ENCODE measurements at regions not wholly inside any gene's neighbourhood (a gene's known extent, or its start where the extent isn't known, plus 50 kb on each side); places are given as distances from the start of the nearest gene placed in this dataset.

DNA sequence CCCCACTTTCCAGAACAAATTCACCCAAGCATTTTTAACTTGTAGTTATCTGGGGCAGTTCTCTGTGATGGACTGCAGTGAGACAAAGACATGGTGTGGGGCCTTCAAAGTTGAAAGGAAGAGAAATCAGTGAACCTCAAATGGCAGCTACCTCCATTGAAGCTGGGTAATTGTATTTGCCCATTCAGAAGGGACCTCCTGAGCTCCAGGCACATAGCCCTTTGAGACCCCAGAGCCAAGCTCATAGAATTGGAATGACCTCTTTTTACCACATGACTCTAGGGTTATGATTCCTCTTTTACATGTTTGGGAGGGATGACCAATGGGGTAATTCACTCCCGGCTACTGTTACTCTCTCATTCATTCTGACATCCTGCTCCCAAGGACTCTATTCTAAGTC lies 368.4 kb upstream of the ITGA1 start:
- no peak for DNase-seq

DNA sequence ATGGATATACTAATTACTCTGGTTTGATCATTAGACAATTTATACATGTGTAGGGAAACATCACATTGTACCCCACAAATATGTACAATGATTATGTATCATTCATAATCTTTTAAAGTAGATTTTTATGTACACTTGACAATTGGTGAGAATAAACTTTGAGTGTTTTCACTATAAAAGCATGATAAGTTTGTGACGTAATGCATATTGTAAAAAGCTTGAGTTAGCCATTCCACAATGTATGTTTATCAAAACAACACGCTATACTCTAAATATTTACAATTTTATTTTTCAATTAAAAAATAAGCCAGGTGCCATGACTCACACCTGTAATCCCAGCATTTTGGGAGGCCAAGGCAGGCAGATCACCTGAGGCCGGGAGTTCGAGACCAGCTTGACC lies 360.1 kb upstream of the ITGA1 start:
- DNase-seq: no peak

DNA sequence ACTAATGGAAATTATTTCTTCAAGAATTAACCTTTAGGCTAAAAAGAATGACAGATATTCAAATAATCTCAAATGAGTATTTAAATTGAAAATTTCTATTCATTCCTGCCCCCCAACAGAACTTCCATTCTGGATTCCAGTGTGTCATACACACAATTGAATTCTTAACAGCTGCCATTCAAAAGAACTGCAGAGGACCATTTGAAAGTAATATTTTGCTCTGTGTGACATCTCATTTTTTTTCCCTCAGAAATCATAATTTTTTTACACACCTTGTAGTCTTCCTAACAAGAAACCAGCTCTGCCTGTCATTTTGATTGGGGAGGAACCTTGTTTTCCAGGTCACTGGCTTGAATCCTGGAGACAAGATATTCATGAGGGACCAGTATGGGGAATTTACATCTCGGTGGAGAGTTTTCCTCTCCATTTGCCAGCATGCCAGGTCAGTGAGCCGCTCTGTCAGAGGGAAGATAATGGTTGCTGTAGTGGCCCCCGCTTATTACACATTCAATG lies 358.7 kb upstream of the ITGA1 start:
- DNase-seq: no peak

- DNase-seq: no peak
Measured at GRCh38 chr5:52441768-52442167, 345.9 kb upstream of the ITGA1 start.

DNA sequence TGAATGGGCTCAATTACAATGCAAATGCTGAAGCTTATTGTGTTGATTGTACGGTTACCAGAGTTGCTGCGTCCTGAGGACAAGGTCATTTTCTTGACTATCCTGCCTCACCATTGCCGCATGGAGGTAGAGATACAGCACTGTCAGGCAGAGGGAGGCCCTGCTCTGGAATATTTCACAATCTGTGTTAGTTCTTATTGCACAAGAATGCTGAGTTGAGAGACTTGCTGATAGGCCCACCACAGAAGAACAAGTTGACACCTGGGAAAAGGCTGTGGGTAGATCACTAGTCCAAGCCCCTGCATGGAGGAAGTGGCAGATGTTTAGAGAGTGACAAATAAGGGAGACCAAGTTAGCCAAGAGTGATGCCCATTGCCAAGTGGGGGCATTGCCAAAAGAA lies 344.5 kb upstream of the ITGA1 start:
- no peak for DNase-seq

GRCh38 chr5:52448111-52448510 lies 339.6 kb upstream of the ITGA1 start:
- DNase-seq: no peak

- DNase-seq: no peak
Measured at GRCh38 chr5:52449516-52449915, 338.2 kb upstream of the ITGA1 start.

DNA sequence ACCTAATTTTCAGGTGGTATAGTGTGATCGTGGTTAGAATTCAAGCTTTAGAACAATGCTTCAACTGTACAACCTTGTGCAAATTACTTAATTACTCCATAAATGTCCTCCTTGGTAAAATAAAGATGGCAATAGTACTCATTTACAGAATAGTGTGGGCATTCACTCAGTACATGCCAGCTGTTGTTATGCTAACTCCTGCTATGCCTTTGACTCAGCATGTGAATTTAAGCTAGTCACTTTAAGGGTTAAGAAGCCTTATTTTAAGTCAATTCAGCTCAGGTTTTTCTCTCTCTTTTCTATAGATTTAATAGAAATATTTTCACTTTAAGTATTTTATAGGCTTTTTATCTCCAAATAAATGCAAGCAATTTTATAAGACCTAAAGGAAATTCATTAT lies 335.6 kb upstream of the ITGA1 start:
- no peak for DNase-seq

GRCh38 chr5:52453176-52453575 lies 334.5 kb upstream of the ITGA1 start:
- no peak for DNase-seq

GRCh38 chr5:52455920-52456319 lies 331.8 kb upstream of the ITGA1 start:
- no peak for DNase-seq

DNA sequence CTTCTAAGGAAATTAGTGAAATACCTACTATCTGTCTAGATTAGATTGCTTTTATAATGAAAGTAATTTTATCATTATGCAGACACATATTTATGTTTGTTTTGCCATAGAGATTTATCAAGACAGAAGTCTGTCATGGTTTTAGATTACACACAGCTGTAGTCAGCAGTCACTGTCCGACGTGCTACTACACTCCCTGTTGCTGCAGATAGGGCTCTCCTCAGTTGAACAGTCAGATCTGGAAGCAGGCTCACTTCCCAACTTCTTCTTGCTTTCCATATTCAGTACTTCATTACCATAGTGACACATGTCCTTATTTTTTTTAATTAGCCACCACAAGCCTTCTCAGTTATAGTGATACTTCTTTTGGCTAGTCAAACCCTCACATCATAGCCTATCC lies 329.9 kb upstream of the ITGA1 start:
- DNase-seq: no peak

GRCh38 chr5:52466113-52466512 lies 321.6 kb upstream of the ITGA1 start:
- no peak for DNase-seq

DNA sequence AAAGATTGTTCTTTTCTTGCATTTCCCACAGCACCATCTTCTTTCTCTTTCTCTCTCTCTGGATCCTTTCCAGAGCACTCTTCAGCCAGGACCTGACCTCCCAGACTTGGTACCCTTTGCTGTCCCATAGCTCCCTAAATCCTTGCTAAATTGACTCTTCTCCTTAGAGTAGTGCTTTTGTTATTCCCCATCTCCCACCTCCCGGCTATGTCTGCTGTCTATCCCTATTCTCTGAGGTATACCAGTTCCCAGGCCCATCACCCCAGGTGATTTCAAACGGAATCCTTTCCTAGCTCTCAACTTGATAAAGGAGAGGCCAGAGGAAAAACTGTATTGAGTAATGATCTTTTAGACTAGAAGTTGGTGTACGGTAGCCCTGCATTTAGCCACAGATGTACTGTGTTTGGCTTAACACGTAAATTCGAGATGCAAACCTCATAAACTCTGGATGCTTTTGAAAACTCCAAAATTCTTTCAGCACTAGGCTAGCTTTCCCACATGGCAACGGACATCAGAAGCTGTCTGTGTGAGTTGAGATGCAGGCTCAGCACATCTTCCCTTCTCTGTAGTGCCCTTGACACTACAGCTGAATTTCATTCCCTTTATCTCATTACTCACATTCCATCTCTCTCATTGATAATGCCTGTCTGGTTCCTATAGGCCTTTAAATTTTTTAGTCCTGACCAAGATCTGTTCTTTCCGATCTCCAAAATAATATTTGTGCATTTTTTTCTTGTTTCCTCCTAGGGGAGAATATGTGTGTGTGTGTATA lies 320.8 kb upstream of the ITGA1 start:
- no peak for DNase-seq

DNA sequence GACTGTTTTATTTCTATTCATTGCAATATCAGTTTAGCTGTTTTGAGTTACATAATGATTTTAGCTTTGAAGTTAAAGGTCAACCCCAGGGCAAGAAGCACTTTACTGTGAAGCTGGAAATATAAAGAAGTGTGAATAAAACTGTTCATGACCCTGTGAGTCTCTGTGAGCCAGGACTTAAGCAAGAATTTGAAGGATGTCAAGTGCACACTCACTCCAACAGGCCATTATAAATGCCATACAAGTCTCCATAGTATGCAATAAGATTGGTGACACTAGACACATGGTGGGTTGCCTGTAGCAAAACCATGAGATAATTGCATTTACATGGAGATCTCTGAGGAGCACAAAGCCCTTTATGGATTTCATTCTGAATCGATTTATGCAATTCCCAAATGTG lies 318.7 kb upstream of the ITGA1 start:
- DNase-seq: no peak

DNA sequence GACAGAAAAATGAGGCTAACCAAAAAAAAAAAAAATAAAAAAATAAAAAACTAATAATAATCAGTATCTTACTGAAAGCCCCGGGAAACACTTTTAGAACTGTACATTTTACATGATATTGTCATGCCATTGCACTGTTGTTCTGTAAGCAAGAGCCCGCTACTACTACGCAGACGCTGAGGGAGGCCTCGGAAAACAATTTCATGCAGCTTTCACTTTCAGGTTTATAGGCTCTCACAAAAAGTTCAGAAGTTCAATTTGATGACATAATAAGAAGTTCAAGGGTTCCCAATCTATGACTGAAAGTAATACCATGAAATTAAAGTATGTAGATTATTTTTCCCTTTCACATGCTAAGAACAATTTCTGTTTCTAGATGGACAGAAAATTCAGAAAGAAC lies 318.3 kb upstream of the ITGA1 start:
- no peak for DNase-seq

DNA sequence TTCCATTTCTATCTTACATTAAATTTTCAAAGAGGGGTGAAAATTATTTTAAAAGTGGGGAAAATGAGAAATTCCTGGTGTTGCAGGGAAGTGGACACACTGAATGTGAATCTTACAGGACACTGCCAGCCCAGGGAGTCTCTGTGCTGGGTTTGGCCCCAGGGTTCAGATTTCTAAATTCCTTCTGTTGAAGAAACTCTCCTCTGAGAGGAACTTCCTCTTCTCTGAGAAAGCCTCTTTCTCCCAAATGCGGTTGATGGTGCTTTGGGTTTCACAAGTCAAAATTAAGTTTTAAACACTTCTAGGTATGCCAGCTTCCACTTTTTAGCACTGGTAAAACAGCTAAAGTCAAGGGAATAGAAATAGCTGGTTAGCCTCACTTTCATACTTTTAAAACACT lies 317.9 kb upstream of the ITGA1 start:
- DNase-seq: no peak

GRCh38 chr5:52476346-52476745 lies 311.4 kb upstream of the ITGA1 start:
- no peak for DNase-seq

DNA sequence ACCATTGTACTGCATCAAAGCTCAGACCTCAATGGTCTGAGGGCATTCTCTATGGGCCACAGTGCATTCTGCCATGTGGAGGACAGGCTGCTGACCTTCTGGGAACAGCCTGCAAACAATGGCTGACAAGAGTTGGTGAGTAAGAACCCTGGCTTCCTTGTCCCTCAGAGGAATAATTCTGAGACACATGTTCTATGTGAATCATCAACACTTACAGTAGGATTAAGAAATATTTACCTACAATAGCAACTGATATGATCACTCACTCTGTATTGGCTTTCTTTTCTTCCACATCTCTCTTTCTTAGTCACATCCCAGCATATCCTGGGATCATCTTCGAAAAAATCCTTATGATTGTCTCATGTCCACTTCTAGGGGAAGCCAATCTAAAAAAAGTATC lies 306.5 kb upstream of the ITGA1 start:
- DNase-seq: no peak

DNA sequence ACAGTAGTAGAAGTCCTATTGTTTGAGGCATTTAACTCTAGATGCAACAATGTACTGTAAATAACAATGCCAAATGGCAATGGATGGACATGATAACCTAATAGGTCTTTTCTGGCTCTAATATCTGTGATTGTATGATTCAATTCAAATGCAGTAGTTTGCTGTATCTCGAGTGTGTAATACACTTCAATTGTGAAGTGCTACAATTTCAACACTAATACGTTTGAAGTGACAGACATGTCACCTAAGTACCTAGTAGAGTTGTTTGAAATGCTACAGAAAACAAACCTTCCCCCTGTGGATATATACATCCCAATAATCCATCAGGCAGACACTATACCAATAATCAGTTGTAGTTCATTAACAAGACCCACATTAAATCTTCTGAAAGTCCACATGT lies 305.9 kb upstream of the ITGA1 start:
- no peak for DNase-seq

- DNase-seq: no peak
Measured at GRCh38 chr5:52491071-52491787, 296.5 kb upstream of the ITGA1 start.

GRCh38 chr5:52491818-52492217 lies 295.9 kb upstream of the ITGA1 start:
- DNase-seq: no peak

DNA sequence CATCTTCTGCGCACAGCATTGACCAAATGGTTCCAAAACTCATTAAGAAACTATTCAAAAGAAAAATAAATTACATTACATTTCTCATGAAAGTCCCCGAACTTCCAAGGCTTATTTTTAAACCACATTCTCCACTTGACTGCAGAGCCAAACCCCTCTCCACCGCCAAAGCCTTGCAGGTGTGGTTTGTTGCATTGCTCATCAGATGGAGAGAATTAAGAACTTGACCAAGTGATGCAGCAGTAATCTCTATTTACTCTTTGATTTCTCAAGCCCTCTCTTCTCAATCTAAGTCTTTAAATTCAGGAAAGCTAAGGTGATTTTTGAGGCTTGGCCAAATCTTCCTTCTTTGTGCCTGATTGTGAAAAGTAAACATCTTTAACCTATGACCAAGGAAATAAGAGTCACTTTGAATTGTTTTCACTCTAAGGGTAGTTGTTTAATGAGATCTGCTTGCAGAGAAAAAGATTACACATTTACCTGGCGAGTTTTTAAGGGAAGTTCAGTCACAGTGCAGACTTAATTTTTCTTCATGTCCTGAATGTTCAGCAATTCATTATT lies 290.5 kb upstream of the ITGA1 start:
- DNase-seq: no peak

DNA sequence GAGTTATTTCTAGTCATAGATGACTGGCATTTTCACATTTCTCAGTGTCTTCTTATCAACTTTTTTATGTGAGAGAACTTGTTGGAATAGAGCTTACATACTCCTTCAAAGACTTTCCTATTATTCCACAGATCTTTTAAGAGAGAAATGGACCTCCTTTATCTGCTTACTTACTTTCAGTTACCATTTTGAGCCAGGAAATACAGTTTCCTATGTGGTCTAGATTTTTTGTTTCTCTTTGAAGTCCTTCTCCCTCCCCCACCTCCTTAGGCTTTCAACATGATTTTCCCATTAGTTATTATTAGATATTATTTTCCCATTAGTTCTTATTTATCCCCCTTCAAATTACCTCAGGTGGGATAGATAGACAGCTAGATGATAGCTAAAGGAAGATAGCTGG lies 289.1 kb upstream of the ITGA1 start:
- DNase-seq: no peak

GRCh38 chr5:52502460-52502999 lies 285.2 kb upstream of the ITGA1 start:
- no peak for DNase-seq

All from CD4-positive, alpha-beta T cell treated with Interleukin-15 for 1 hour (primary cell).